HG03108 (cell line): ENCODE measurements at regions not wholly inside any gene's neighbourhood (a gene's known extent, or its start where the extent isn't known, plus 50 kb on each side); places are given as distances from the start of the nearest gene placed in this dataset.
"Not testable (repeated sequence)": the region's sequence is repeated elsewhere in the genome, so short reads cannot be mapped to it uniquely, and the experiment has no call there.

Experiments used
- ATAC-seq: cut with Tn5 transposase; IDR thresholded peaks from one replicate; pipeline ENCODE4 v1.9.1; 2021; ENCODE audit warnings: moderate library complexity; ENCODE audit not compliant: unreplicated experiment

DNA sequence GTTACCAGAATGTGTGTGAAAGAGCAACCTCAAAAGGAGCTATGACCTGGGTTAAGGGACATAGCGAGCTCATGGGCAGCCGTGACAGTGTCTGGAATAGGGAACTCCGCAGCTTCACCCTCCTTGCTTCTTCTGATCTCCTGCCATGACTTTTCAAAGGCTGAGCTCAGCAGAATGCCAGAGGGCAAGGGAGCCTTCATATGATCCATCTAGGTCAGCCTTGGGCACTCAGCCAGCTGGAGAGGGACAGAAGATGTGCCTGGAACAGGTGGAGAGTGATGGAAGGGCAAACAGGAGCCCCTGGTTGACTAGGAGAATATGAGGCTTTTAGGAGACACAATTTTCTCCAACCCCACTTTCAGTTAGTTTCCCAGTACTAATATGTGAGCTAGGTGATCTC is 352.8 kb upstream of the FRG2C start:
- ATAC-seq = not testable (repeated sequence)

DNA sequence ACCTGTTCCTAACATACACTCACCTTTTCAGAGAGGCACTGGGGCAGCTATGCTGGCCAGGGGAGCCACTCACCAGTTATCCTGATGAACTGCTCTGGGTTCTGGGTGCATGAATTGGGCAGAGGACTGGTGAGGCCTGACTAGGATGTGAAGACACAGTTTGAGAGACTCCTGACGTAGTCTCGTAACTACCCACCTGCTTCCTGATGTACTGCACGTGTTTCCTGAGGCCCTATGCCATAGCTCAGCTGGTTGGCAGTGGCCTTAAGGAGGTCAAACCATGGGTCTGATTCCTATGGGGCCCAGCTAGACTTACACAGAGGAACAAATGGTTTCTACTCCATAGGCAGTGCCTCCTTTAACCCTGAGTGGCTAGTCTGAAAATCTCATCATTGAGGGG is 351.7 kb upstream of the FRG2C start:
- ATAC-seq = not testable (repeated sequence)

DNA sequence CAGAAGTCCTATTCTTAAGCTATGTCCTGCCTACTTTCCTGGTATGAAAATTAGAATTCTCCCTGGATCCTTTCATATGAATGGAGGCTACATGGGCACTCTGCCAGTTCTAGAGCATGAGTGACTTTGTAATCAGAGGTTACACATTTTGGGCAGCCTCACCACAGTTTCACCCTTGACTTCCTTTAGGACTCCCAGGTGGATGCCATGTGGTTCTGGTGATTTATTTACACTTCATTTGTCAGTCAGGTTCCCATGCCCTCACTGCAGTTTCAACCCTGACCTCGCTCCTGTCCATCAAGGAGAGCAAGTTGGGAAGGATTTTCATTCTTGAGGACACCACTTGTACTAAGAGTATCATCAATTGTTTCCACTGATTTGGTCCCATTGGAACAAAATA is 344.4 kb upstream of the FRG2C start:
- not testable (repeated sequence) for ATAC-seq

DNA sequence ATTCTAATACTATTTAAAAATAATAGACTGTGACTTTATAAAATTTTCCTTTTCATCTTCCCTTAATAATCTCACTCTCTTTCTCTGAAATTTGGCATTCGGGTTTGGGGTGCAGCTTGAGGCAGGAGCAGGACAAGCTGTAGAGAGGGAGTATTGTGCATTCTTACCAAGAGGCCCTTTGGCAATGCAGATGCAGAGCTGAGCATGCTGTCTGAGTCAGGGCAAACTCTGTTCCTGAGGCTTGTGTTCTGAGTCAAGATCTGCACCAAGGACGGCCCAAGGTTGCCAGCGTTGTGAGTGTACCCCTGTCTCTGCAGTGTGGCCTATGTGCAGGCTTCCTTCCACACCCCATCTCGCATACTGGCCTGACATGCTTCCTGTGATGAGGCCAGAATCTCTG is 343.8 kb upstream of the FRG2C start:
- no peak for ATAC-seq

- ATAC-seq = no peak
Measured at GRCh38 chr3:75321060-75321459, 343.1 kb upstream of the FRG2C start.

GRCh38 chr3:75323936-75324335 is 340.2 kb upstream of the FRG2C start:
- ATAC-seq = not testable (repeated sequence)

DNA sequence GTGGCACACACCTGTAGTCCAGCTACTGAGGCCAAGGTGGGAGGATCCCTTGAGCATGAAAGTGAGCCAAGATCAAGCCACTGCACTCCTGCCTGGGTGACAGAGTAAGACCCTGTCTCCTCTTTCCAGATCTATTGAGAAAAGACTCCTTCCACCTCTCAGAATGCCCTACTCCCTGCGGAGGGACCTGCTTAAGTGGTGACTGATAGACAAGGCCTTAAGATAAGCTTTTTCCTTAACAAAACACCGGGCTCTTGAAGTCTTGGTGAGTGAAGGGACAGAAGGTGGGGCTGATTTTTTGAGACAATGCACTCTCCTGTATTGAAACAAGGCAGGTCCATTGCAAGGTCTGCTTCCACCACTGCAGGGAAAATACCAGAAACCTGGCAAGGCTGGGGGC is 338.4 kb upstream of the FRG2C start:
- no peak for ATAC-seq

DNA sequence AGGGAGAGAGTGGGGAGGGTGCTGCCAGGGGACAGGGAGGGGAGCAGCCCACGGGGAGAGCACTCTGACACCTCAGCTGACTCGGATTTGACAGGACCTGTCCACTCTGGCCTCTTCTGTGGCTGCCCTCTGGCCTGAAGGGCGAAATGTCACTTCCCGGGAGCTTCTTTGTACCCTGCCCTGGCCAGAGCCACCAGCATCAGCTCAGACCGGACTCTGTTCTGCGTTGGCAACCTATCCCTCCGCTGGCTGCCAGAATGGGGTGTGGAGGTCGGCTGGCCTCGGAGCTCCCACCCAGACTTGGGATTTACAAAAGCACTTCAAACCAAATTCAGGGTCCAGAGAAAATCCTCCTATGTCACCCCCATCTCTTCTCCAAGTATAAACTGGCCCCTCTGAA is 336.7 kb upstream of the FRG2C start:
- no peak for ATAC-seq

DNA sequence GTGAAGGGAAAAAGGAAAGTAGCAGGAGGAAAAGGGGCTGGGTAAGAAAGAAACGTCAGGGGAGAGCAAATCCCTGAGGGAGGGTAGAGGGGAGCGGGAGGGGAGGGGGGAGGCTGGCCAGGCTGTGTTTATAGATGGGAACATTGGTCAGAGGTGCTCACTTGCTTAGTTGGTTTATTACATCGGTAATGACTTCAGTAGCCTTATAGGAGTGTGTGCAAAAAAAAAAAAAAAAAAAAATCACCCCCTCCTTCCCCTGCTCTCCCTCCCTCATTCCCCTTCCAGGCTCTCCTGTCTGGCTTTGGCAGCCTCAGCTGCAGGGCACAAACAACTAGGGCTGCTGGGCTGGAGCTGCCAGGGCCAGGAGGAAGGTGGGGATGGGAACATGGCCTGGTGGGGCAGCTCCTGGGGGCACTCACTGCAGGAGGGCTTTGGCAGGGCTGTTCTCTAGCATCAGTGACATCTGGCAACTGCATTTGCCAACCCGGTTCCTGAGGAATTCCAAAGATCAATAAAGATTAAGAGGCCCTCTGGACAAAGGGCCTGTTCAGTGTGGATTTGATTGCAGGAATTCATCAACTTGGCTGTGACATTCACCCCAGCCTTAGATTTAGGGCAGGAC is 334.5 kb upstream of the FRG2C start:
- ATAC-seq = no peak

DNA sequence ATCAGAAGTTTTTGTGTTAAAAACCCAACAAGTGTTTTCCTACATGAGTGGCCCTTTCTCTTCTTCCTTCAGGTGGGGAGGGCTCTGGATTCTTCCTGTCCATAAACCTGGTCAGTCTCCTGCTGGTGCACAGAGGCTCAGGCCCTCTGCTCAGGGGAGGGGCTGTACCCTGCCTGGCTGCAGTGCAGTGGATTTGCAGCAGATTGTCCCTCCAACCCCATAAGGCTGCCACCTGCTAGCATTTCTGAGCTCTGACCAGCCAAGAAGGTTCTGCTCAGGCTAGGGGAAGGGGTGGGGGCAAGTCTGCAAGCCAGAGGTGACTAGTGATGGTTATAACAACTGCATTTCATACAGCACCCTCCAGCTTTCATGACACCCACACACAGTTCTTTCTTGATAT is 333.7 kb upstream of the FRG2C start:
- ATAC-seq = not testable (repeated sequence)

DNA sequence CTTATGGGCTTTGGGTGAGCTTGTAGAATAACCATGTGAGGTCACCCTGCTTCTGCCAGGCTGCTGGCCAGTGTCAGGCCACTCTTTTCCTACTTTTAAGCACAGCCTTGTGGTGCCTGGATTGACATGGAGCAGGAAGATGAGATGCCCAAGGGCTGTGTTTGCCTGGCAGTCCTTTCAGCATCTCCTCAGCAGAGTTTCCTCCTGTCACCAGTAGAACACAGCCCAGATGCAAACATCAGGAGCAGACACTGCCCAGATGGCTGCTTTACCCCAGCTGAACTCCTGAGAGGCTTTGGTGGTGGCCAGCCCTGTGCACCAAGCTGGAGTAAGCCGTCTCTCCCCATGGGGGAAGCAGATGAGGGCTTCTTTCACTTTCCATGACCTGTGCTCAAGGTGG is 332.0 kb upstream of the FRG2C start:
- not testable (repeated sequence) for ATAC-seq

DNA sequence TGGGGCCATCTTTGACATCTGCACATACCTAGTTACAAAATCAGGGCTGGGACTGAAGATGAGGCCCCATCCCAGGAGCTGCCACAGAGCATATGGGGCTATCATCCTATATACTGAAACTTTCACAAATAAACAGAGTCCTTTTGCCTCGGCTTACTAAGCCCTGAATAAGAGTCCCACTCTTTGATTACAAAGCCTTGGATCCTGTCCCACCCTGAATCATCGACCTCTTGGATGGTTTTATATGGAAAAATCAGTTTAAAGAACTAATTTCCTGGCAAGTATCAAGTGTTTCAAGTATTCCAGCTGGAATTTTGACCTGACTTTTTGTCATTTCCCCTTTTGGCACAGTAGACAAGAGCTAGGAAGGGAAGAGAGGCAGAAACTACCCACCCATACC is 331.3 kb upstream of the FRG2C start:
- ATAC-seq = no peak

GRCh38 chr3:75334299-75334698 is 329.8 kb upstream of the FRG2C start:
- no peak for ATAC-seq

- ATAC-seq = no peak
Measured at GRCh38 chr3:75337226-75337900, 326.8 kb upstream of the FRG2C start.

DNA sequence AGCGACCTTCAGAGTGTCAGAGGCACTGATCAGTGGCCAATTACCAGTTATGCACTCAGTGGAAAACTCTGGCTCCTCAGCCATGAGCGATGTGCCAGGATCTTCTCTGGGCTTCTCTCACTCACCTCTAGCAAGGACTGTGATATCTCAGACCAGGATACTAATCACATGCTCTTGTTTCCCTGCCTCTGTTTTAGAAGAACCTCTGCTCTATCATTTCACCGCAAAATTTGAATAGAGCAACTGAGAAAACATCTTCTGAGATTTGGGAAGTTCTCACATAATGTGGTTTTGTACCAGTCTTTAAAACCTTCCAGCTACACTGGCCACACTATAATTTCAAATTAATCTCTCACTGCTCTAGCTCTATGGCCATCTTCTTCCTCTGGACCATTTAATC is 325.8 kb upstream of the FRG2C start:
- ATAC-seq = no peak

- ATAC-seq = no peak
Measured at GRCh38 chr3:75341324-75342067, 322.6 kb upstream of the FRG2C start.

DNA sequence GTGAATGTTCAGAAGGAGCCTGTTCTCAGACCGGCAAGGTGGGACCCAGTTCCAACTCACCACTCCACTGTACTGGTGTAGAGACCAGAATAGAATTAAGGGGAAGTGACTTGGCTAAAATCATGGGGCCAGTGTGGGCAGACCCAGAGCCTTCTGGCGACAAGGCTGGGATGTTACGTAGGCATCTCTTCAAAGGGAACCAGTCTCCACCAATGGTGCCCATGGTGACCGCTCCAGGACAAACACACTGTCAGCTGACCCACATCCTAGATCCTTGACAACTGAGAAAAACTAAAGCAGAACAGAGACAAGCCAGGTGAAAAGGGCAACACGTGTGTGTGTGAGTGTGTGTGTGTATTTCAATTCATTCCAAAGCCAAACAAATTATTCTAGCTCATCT is 321.7 kb upstream of the FRG2C start:
- ATAC-seq = no peak

GRCh38 chr3:75350536-75350935 is 313.6 kb upstream of the FRG2C start:
- not testable (repeated sequence) for ATAC-seq

- not testable (repeated sequence) for ATAC-seq
Measured at GRCh38 chr3:75362086-75362784, 301.9 kb upstream of the FRG2C start.

DNA sequence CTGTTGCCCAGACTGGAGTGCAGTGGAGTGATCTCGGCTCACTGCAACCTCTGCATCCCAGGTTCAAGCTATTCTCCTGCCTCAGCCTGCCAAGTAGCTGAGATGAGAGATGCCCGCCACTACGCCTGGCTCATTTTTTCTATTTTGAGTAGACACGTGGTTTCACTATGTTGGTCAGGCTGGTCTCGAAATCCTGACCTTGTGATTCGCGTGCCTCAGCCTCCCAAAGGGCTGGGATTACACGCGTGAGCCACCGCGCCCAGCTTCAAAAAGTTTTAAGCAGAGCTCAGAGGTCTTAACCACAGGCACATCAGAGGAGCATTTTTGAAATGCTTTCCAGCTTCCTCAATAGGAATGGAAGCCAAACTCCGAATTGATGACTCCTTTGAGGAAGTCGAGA is 291.2 kb upstream of the FRG2C start:
- not testable (repeated sequence) for ATAC-seq

GRCh38 chr3:75379840-75380239 is 284.3 kb upstream of the FRG2C start:
- ATAC-seq = not testable (repeated sequence)
